ENCODE measurements at regions not wholly inside any gene's neighbourhood (a gene's known extent, or its start where the extent isn't known, plus 50 kb on each side); places are given as distances from the start of the nearest gene placed in this dataset.

GRCh38 chr6:139425780-139426179, 51.3 kb upstream of the CITED2 start:
- DNase-seq = no peak
- Histone ChIP-seq H3K4me3 (no peak overlapping the region), H3K36me3 (replicated peaks in 1 of 2) (no peaks in the 10 kb centered on the region), H3K4me1 (replicated peaks in 1 of 2) (no peaks in the 10 kb centered on the region), H3K27ac (no peak overlapping the region), H3K9me3 (replicated peaks in 1 of 3) (no peaks in the 10 kb centered on the region), H3K27me3 (no peaks in the 10 kb centered on the region)
- WGBS, 4 donors = 68 to 89% (median 74%) methylated on average over 2 of the region's 2 CpGs
- intact Hi-C loops (cut with DNase I) = no loop called here
- TF ChIP-seq POLR2A (IDR thresholded peaks at IDR 0.05) (no peak), CTCF (IDR thresholded peaks at IDR 0.05) (no peak)

- intact Hi-C loops (cut with DNase I) = no loop called here
- Histone ChIP-seq H3K36me3 (replicated peaks in 1 of 2) (no peaks in the 10 kb centered on the region), H3K9me3 (replicated peaks in 1 of 3) (no peaks in the 10 kb centered on the region), H3K27ac (no peak overlapping the region), H3K27me3 (no peaks in the 10 kb centered on the region), H3K4me3 (no peak overlapping the region), H3K4me1 (replicated peaks in 1 of 2) (no peaks in the 10 kb centered on the region)
- no peak for TF ChIP-seq POLR2A (IDR thresholded peaks at IDR 0.05)
- no peak for TF ChIP-seq CTCF (IDR thresholded peaks at IDR 0.05)
- 91 to 93% (median 92%) methylated on average over 12 of the region's 12 CpGs for WGBS, 4 donors
- DNase-seq = no peak
Observed at GRCh38 chr6:139423971-139424667, 49.7 kb upstream of the CITED2 start.

Small RNAs in the stretch of these regions (microRNA-seq; reads per million reads assigned to microRNA genes)
- gene MIR3668 = 0 reads per million in 3 donors
- 0 reads per million in 3 donors for gene MIR4465

Small RNAs in the stretch of these regions (small RNA-seq; reads per million reads assigned to genes)
- gene AL357080.1 = 0 reads per million in 2 donors
- gene MIR3668 = 0 reads per million in 2 donors
- gene MIR4465 = 0 reads per million in 2 donors
- gene RN7SKP106 = 0 reads per million in 2 donors
- 0 reads per million in 2 donors for gene RNA5SP220
